Esophagus muscularis mucosa (tissue), 4 donors: ENCODE measurements at regions not wholly inside any gene's neighbourhood (a gene's known extent, or its start where the extent isn't known, plus 50 kb on each side); places are given as distances from the start of the nearest gene placed in this dataset.

ENCODE experiments used
- DNase-seq: peaks from one replicate; pipeline ENCODE4 v3.0.0-alpha.2; 2017; ENCODE audit errors: extremely low spot score
- H3K27ac ChIP-seq, 4 donors: fragments of 200-600 bp; sonication (generic); replicated peaks in 1 of 4; 1 replicate in 3 of 4; 2 replicates in 1 of 4; pipeline ENCODE4 v1.5.1; 2016 to 2019; ENCODE audit warnings: mild to moderate bottlenecking in 1 of 4
- H3K27me3 ChIP-seq, 4 donors: fragments of 200-600 bp; sonication (generic); one replicate each; pipeline versions ENCODE4 v1.5.1 to v1.6.0; 2016 to 2019
- H3K36me3 ChIP-seq, 4 donors: fragments of 200-600 bp; sonication (generic); one replicate each; pipeline ENCODE4 v1.5.1; 2016 to 2019
- H3K4me1 ChIP-seq, 4 donors: fragments of 200-600 bp; sonication (generic); one replicate each; pipeline ENCODE4 v1.5.1; 2016 to 2019
- H3K4me3 ChIP-seq, 4 donors: fragments of 200-600 bp; sonication (generic); 1 replicate in 2 of 4; 2 replicates in 2 of 4; pipeline ENCODE4 v1.5.1; 2016 to 2019; ENCODE audit warnings: mild to moderate bottlenecking in 4 of 4, moderate library complexity in 1 of 4
- H3K9me3 ChIP-seq, 4 donors: fragments of 200-600 bp; sonication (generic); 1 replicate in 3 of 4; 2 replicates in 1 of 4; pipeline ENCODE4 v1.5.1; 2016 to 2019
- CTCF ChIP-seq, 3 experiments: fragments of 200-600 bp in 2 of 3; fragments of 450-650 bp in 1 of 3; sonication (generic) in 2 of 3; IDR thresholded peaks; one replicate each; pipeline ENCODE4 v1.5.1; 2017 to 2019; ENCODE audit warnings: antibody characterized with exemption in 3 of 3, mild to moderate bottlenecking in 2 of 3, moderate library complexity in 1 of 3
- EP300 ChIP-seq: sonication (generic); formaldehyde crosslinking; IDR thresholded peaks from one replicate; pipeline ENCODE4 v1.6.1; 2017; ENCODE audit warnings: antibody characterized with exemption
- POLR2A ChIP-seq: fragments of 450-650 bp; IDR thresholded peaks from one replicate; pipeline ENCODE4 v1.6.1; 2017; ENCODE audit warnings: antibody characterized with exemption, moderate library complexity, mild to moderate bottlenecking, low read depth
- POLR2AphosphoS5 ChIP-seq, 2 donors: sonication (generic); formaldehyde crosslinking; IDR thresholded peaks; one replicate each; pipeline ENCODE4 v1.6.1; 2017; ENCODE audit warnings: antibody characterized with exemption in 2 of 2
- WGBS: methylation state at CpG from one replicate; pipeline ENCODE4 v1.1.5; 2018; 5-methylcytosine and 5-hydroxymethylcytosine counted together
- intact Hi-C: fragments of 100-400 bp; cut with DNase I; formaldehyde crosslinking; loops from one replicate; pipeline ENCODE4 v1.15.1; 2023
- small RNA-seq, 3 donors: library from RNA; depleted of rRNA; stranded (forward); fragments of <200 nt; gene quantifications; one replicate each; pipeline ENCODE3, GENCODE V24; 2016

DNA sequence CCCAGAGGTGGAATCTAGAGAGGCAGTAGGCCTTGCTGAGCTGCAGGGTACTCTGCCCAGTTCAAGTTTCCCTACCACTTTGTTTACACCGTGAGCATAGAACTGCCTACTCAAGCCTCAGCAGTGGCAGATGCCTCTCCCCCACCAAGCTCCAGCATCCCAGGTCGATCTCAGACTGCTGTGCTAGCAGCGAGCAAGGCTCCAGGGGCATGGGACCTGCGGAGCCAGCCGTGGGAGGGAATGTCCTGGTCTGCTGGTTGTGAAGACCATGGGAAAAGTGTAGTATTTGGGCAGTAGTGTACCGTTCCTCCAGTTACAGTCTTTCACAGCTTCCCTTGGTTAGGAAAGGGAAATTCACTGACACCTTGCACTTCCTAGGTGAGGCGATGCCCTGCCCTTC is 50.6 kb upstream of the FSIP2 start:
- peaks cover 0 to 8% (median 6%) of the 10 kb centered on the region in 4 donors for H3K9me3 ChIP-seq
- no peak overlapping the region for H3K4me3 ChIP-seq
- no peaks in the 10 kb centered on the region for H3K36me3 ChIP-seq
- no peak overlapping the region for H3K27ac ChIP-seq
- H3K4me1 ChIP-seq, result no peaks in the 10 kb centered on the region
- WGBS, result 83% methylated on average over 5 of the region's 7 CpGs
- H3K27me3 ChIP-seq, result no peaks in the 10 kb centered on the region
- TF ChIP-seq POLR2AphosphoS5 (IDR thresholded peaks at IDR 0.05) (no peak), CTCF (IDR thresholded peaks at IDR 0.05) (no peak), EP300 (no peak), POLR2A (no peak)
- no peak for DNase-seq
- intact Hi-C loops, result no loop called here

Small RNA genes lying in the stretch of these regions (small RNA-seq; reads per million reads assigned to genes)
- 0 reads per million in 3 donors for gene RF00096
